DOHH2 (cell line): ENCODE measurements at regions not wholly inside any gene's neighbourhood (a gene's known extent, or its start where the extent isn't known, plus 50 kb on each side); places are given as distances from the start of the nearest gene placed in this dataset.

Experiments
- CTCF ChIP-seq: fragments of 200-600 bp; sonication (generic); IDR thresholded peaks from one replicate; pipeline ENCODE4 v1.5.1; 2014; ENCODE audit warnings: antibody characterized with exemption, mild to moderate bottlenecking, low read depth, low read length; ENCODE audit not compliant: poor library complexity, severe bottlenecking
- EZH2phosphoT487 ChIP-seq: fragments of 200-600 bp; sonication (generic); IDR thresholded peaks from 2 replicates; pipeline ENCODE4 v1.6.1; 2017; ENCODE audit warnings: borderline replicate concordance, mild to moderate bottlenecking, antibody characterized with exemption, low read length, moderate library complexity, mixed read lengths

GRCh38 chr20:4344670-4345069, 95.6 kb upstream of the ADRA1D start:
- no peak for TF ChIP-seq CTCF
- no peak for TF ChIP-seq EZH2phosphoT487
